ENCODE measurements at regions not wholly inside any gene's neighbourhood (a gene's known extent, or its start where the extent isn't known, plus 50 kb on each side); places are given as distances from the start of the nearest gene placed in this dataset.

GRCh38 chr16:85210423-85211169 is 98.3 kb upstream of the CIBAR2 start:
- TF ChIP-seq CTCF (IDR thresholded peaks at IDR 0.05; ENCODE audit: insufficient read depth, low read depth, low read length) (no peak), EZH2 (IDR thresholded peaks at IDR 0.05; ENCODE audit: insufficient read depth, low read length) (no peak)
